HG03095 (cell line): ENCODE measurements at regions not wholly inside any gene's neighbourhood (a gene's known extent, or its start where the extent isn't known, plus 50 kb on each side); places are given as distances from the start of the nearest gene placed in this dataset.

Experiments used
- ATAC-seq: cut with Tn5 transposase; IDR thresholded peaks from one replicate; pipeline ENCODE4 v1.9.1; 2021; ENCODE audit warnings: moderate library complexity; ENCODE audit not compliant: unreplicated experiment

GRCh38 chr4:157977086-157977485 lies 195.7 kb downstream of the GASK1B start:
- ATAC-seq, result no peak

GRCh38 chr4:157973297-157973696 lies 199.5 kb downstream of the GASK1B start:
- no peak for ATAC-seq

- ATAC-seq, result no peak
Measured at GRCh38 chr4:157964463-157964862, 208.4 kb downstream of the GASK1B start.

GRCh38 chr4:157961229-157961990 lies 211.4 kb downstream of the GASK1B start:
- ATAC-seq, result no peak

- ATAC-seq, result no peak
Measured at GRCh38 chr4:157957905-157958304, 214.9 kb downstream of the GASK1B start.

GRCh38 chr4:157942017-157942416 lies 230.8 kb downstream of the GASK1B start:
- no peak for ATAC-seq

- ATAC-seq, result no peak
Measured at GRCh38 chr4:157934151-157934550, 238.7 kb downstream of the GASK1B start.

GRCh38 chr4:157932936-157933335 lies 239.9 kb downstream of the GASK1B start:
- no peak for ATAC-seq

- ATAC-seq, result no peak
Measured at GRCh38 chr4:157929486-157929885, 243.3 kb downstream of the GASK1B start.

GRCh38 chr4:157918036-157918832 lies 254.6 kb downstream of the GASK1B start:
- ATAC-seq, result no peak

GRCh38 chr4:157912212-157912611 lies 260.6 kb downstream of the GASK1B start:
- ATAC-seq, result no peak

GRCh38 chr4:157911662-157912061 lies 261.2 kb downstream of the GASK1B start:
- no peak for ATAC-seq

GRCh38 chr4:157908691-157909090 lies 264.1 kb downstream of the GASK1B start:
- ATAC-seq, result no peak

GRCh38 chr4:157908031-157908430 lies 264.8 kb downstream of the GASK1B start:
- no peak for ATAC-seq

- ATAC-seq, result no peak
Measured at GRCh38 chr4:157907226-157907946, 265.4 kb downstream of the GASK1B start.

GRCh38 chr4:157898836-157899605 lies 273.8 kb downstream of the GASK1B start:
- no peak for ATAC-seq

- no peak for ATAC-seq
Measured at GRCh38 chr4:157897855-157898370, 274.9 kb downstream of the GASK1B start.

GRCh38 chr4:157896726-157897125 lies 276.1 kb downstream of the GASK1B start:
- no peak for ATAC-seq

GRCh38 chr4:157895205-157895604 lies 277.6 kb downstream of the GASK1B start:
- ATAC-seq, result no peak

GRCh38 chr4:157889788-157890187 lies 283.0 kb downstream of the GASK1B start:
- ATAC-seq, result no peak

- no peak for ATAC-seq
Measured at GRCh38 chr4:157888281-157888680, 284.5 kb downstream of the GASK1B start.
